ENCODE measurements at regions not wholly inside any gene's neighbourhood (a gene's known extent, or its start where the extent isn't known, plus 50 kb on each side); places are given as distances from the start of the nearest gene placed in this dataset.

- H3K27ac ChIP-seq (ENCODE audit: low read depth, low read length), result no peak overlapping the region
- no peaks in the 10 kb centered on the region for H3K27me3 ChIP-seq (ENCODE audit: insufficient read depth, low read length, poor library complexity, severe bottlenecking)
- Mint-ChIP-seq H3K9me3 (no peaks in the 10 kb centered on the region), H3K4me3 (no peak overlapping the region), H3K4me1 (no peaks in the 10 kb centered on the region), H3K36me3 (no peaks in the 10 kb centered on the region), H3K27ac (no peak overlapping the region), H3K27me3 (peaks cover 8 to 15% of the 10 kb centered on the region in 2 donors)
- H3K4me3 ChIP-seq (ENCODE audit: low read length), result no peak overlapping the region
- no peaks in the 10 kb centered on the region for H3K4me1 ChIP-seq (ENCODE audit: insufficient read depth, low read length)
- CTCF ChIA-PET, result no interaction called here
- no peaks in the 10 kb centered on the region for H3K9me3 ChIP-seq (ENCODE audit: low read length)
- H3K36me3 ChIP-seq (ENCODE audit: insufficient read depth, low read length), result no peaks in the 10 kb centered on the region
- DNase-seq, result no peak
- POLR2A ChIA-PET, result no interaction called here
Observed at GRCh38 chr21:32181457-32181856, 97.4 kb downstream of the MIS18A start.

GRCh38 chr21:32174819-32175218 lies 104.0 kb downstream of the MIS18A start:
- peaks cover 0 to 2% (median 0%) of the 10 kb centered on the region in 5 donors for H3K9me3 Mint-ChIP-seq
- Histone ChIP-seq H3K9me3 (ENCODE audit: low read length) (no peaks in the 10 kb centered on the region), H3K27ac (ENCODE audit: low read depth, low read length) (no peak overlapping the region), H3K4me3 (ENCODE audit: low read length) (no peak overlapping the region), H3K27me3 (ENCODE audit: insufficient read depth, low read length, poor library complexity, severe bottlenecking) (no peaks in the 10 kb centered on the region), H3K36me3 (ENCODE audit: insufficient read depth, low read length) (no peaks in the 10 kb centered on the region), H3K4me1 (ENCODE audit: insufficient read depth, low read length) (no peaks in the 10 kb centered on the region)
- DNase-seq, result no peak
- CTCF ChIA-PET, result interaction anchor here (0.6 kb wide), 1 partner anchor 201 kb away, joined by 3 read pairs; no protein-coding TSS in a partner anchor
- H3K4me3 Mint-ChIP-seq, result no peak overlapping the region
- POLR2A ChIA-PET, result no interaction called here
- H3K36me3 Mint-ChIP-seq, result no peaks in the 10 kb centered on the region
- H3K27me3 Mint-ChIP-seq, result peaks cover 5 to 19% of the 10 kb centered on the region in 2 donors
- H3K4me1 Mint-ChIP-seq, result no peaks in the 10 kb centered on the region
- H3K27ac Mint-ChIP-seq, result no peak overlapping the region

- H3K4me1 ChIP-seq (ENCODE audit: insufficient read depth, low read length), result no peaks in the 10 kb centered on the region
- H3K4me3 ChIP-seq (ENCODE audit: low read length), result no peak overlapping the region
- Mint-ChIP-seq H3K4me3 (no peak overlapping the region), H3K36me3 (no peaks in the 10 kb centered on the region), H3K4me1 (no peaks in the 10 kb centered on the region), H3K27ac (no peak overlapping the region), H3K27me3 (peaks cover 5 to 32% of the 10 kb centered on the region in 2 donors), H3K9me3 (peaks cover 0 to 4% (median 0%) of the 10 kb centered on the region in 5 donors)
- no peak for DNase-seq
- no peaks in the 10 kb centered on the region for H3K9me3 ChIP-seq (ENCODE audit: low read length)
- H3K27ac ChIP-seq (ENCODE audit: low read depth, low read length), result no peak overlapping the region
- ChIA-PET CTCF (no interaction called here), POLR2A (no interaction called here)
- no peaks in the 10 kb centered on the region for H3K36me3 ChIP-seq (ENCODE audit: insufficient read depth, low read length)
- no peaks in the 10 kb centered on the region for H3K27me3 ChIP-seq (ENCODE audit: insufficient read depth, low read length, poor library complexity, severe bottlenecking)
Observed at GRCh38 chr21:32173121-32173724, 105.6 kb downstream of the MIS18A start.

- Mint-ChIP-seq H3K36me3 (no peaks in the 10 kb centered on the region), H3K4me3 (no peak overlapping the region), H3K9me3 (peaks cover 0 to 4% (median 0%) of the 10 kb centered on the region in 5 donors), H3K4me1 (no peaks in the 10 kb centered on the region), H3K27ac (no peak overlapping the region), H3K27me3 (peaks cover 7 to 38% of the 10 kb centered on the region in 2 donors)
- ChIA-PET POLR2A (no interaction called here), CTCF (no interaction called here)
- H3K27me3 ChIP-seq (ENCODE audit: insufficient read depth, low read length, poor library complexity, severe bottlenecking), result no peaks in the 10 kb centered on the region
- H3K36me3 ChIP-seq (ENCODE audit: insufficient read depth, low read length), result no peaks in the 10 kb centered on the region
- H3K4me3 ChIP-seq (ENCODE audit: low read length), result no peak overlapping the region
- H3K4me1 ChIP-seq (ENCODE audit: insufficient read depth, low read length), result no peaks in the 10 kb centered on the region
- H3K9me3 ChIP-seq (ENCODE audit: low read length), result no peaks in the 10 kb centered on the region
- no peak overlapping the region for H3K27ac ChIP-seq (ENCODE audit: low read depth, low read length)
- DNase-seq, result no peak
Observed at GRCh38 chr21:32172106-32172505, 106.7 kb downstream of the MIS18A start.

- DNase-seq, result no peak
- POLR2A ChIA-PET, result no interaction called here
Observed at GRCh38 chr21:32167513-32167912, 111.3 kb downstream of the MIS18A start.

GRCh38 chr21:32163386-32163785 lies 115.5 kb downstream of the MIS18A start:
- no peaks in the 10 kb centered on the region for H3K27me3 ChIP-seq (ENCODE audit: insufficient read depth, low read length, poor library complexity, severe bottlenecking)
- peaks cover 0 to 4% (median 0%) of the 10 kb centered on the region in 3 donors for H3K36me3 Mint-ChIP-seq
- no peaks in the 10 kb centered on the region for H3K36me3 ChIP-seq (ENCODE audit: insufficient read depth, low read length)
- ChIA-PET POLR2A (no interaction called here), CTCF (no interaction called here)
- no peak overlapping the region for H3K27ac ChIP-seq (ENCODE audit: low read depth, low read length)
- no peaks in the 10 kb centered on the region for H3K9me3 Mint-ChIP-seq
- H3K4me3 Mint-ChIP-seq, result no peak overlapping the region
- H3K4me1 ChIP-seq (ENCODE audit: insufficient read depth, low read length), result no peaks in the 10 kb centered on the region
- no peaks in the 10 kb centered on the region for H3K4me1 Mint-ChIP-seq
- H3K27me3 Mint-ChIP-seq, result peaks cover 30 to 74% of the 10 kb centered on the region in 2 donors
- no peak overlapping the region for H3K4me3 ChIP-seq (ENCODE audit: low read length)
- DNase-seq, result no peak
- H3K9me3 ChIP-seq (ENCODE audit: low read length), result no peaks in the 10 kb centered on the region
- H3K27ac Mint-ChIP-seq, result no peak overlapping the region

More at GRCh38 chr21:32167513-32167912, 111.3 kb downstream of the MIS18A start:
- peaks cover 24 to 67% of the 10 kb centered on the region in 2 donors for H3K27me3 Mint-ChIP-seq
- H3K4me1 Mint-ChIP-seq, result no peaks in the 10 kb centered on the region
- Histone ChIP-seq H3K4me3 (ENCODE audit: low read length) (no peak overlapping the region), H3K36me3 (ENCODE audit: insufficient read depth, low read length) (no peaks in the 10 kb centered on the region), H3K9me3 (ENCODE audit: low read length) (no peaks in the 10 kb centered on the region), H3K27me3 (ENCODE audit: insufficient read depth, low read length, poor library complexity, severe bottlenecking) (no peaks in the 10 kb centered on the region), H3K4me1 (ENCODE audit: insufficient read depth, low read length) (no peaks in the 10 kb centered on the region), H3K27ac (ENCODE audit: low read depth, low read length) (no peak overlapping the region)
- no peak overlapping the region for H3K4me3 Mint-ChIP-seq
- peaks cover 0 to 4% (median 0%) of the 10 kb centered on the region in 5 donors for H3K9me3 Mint-ChIP-seq
- CTCF ChIA-PET, result no interaction called here
- no peak overlapping the region for H3K27ac Mint-ChIP-seq
- H3K36me3 Mint-ChIP-seq, result no peaks in the 10 kb centered on the region

GRCh38 chr21:32162727-32163320 lies 116.0 kb downstream of the MIS18A start:
- Histone ChIP-seq H3K4me3 (ENCODE audit: low read length) (no peak overlapping the region), H3K27ac (ENCODE audit: low read depth, low read length) (no peak overlapping the region), H3K4me1 (ENCODE audit: insufficient read depth, low read length) (no peaks in the 10 kb centered on the region), H3K27me3 (ENCODE audit: insufficient read depth, low read length, poor library complexity, severe bottlenecking) (no peaks in the 10 kb centered on the region), H3K36me3 (ENCODE audit: insufficient read depth, low read length) (no peaks in the 10 kb centered on the region), H3K9me3 (ENCODE audit: low read length) (no peaks in the 10 kb centered on the region)
- Mint-ChIP-seq H3K27me3 (peaks cover 32 to 70% of the 10 kb centered on the region in 2 donors), H3K36me3 (peaks cover 0 to 4% (median 0%) of the 10 kb centered on the region in 3 donors), H3K4me1 (no peaks in the 10 kb centered on the region), H3K27ac (no peak overlapping the region), H3K4me3 (no peak overlapping the region), H3K9me3 (no peaks in the 10 kb centered on the region)
- DNase-seq, result no peak
- CTCF ChIA-PET, result no interaction called here
- POLR2A ChIA-PET, result no interaction called here

GRCh38 chr21:32155226-32155625 lies 123.6 kb downstream of the MIS18A start:
- Mint-ChIP-seq H3K9me3 (no peaks in the 10 kb centered on the region), H3K4me3 (no peak overlapping the region), H3K4me1 (no peaks in the 10 kb centered on the region), H3K27ac (no peak overlapping the region), H3K36me3 (no peaks in the 10 kb centered on the region), H3K27me3 (peaks cover 11 to 21% of the 10 kb centered on the region in 2 donors)
- Histone ChIP-seq H3K9me3 (ENCODE audit: low read length) (no peaks in the 10 kb centered on the region), H3K27ac (ENCODE audit: low read depth, low read length) (no peak overlapping the region), H3K36me3 (ENCODE audit: insufficient read depth, low read length) (no peaks in the 10 kb centered on the region), H3K4me3 (ENCODE audit: low read length) (no peak overlapping the region), H3K4me1 (ENCODE audit: insufficient read depth, low read length) (no peaks in the 10 kb centered on the region), H3K27me3 (ENCODE audit: insufficient read depth, low read length, poor library complexity, severe bottlenecking) (no peaks in the 10 kb centered on the region)
- DNase-seq, result no peak
- ChIA-PET CTCF (no interaction called here), POLR2A (no interaction called here)

All from CD8-positive, alpha-beta memory T cell (primary cell).